ENCODE measurements at regions not wholly inside any gene's neighbourhood (a gene's known extent, or its start where the extent isn't known, plus 50 kb on each side); places are given as distances from the start of the nearest gene placed in this dataset.

GRCh38 chr12:30135776-30136175 lies 352.0 kb upstream of the TMTC1 start:
- no peak for DNase-seq
- intact Hi-C loops (cut with DNase I; ENCODE audit: low total_unique reads): no loop called here
- no peak for TF ChIP-seq CTCF (IDR thresholded peaks at IDR 0.05)
- TF ChIP-seq POLR2A (IDR thresholded peaks at IDR 0.05): no peak
- Histone ChIP-seq H3K36me3 (ENCODE audit: low read depth, missing control alignments) (no peaks in the 10 kb centered on the region), H3K9me3 (no peaks in the 10 kb centered on the region), H3K27me3 (no peaks in the 10 kb centered on the region), H3K4me1 (no peaks in the 10 kb centered on the region), H3K4me3 (no peak overlapping the region), H3K27ac (no peak overlapping the region)
- 55 to 60% methylated on average over 2 of the region's 2 CpGs for WGBS, 2 donors

GRCh38 chr12:30134229-30134628 lies 350.5 kb upstream of the TMTC1 start:
- intact Hi-C loops (cut with DNase I; ENCODE audit: low total_unique reads): no loop called here
- Histone ChIP-seq H3K27me3 (no peaks in the 10 kb centered on the region), H3K4me1 (no peaks in the 10 kb centered on the region), H3K9me3 (no peaks in the 10 kb centered on the region), H3K36me3 (ENCODE audit: low read depth, missing control alignments) (no peaks in the 10 kb centered on the region), H3K4me3 (no peak overlapping the region), H3K27ac (no peak overlapping the region)
- TF ChIP-seq POLR2A (IDR thresholded peaks at IDR 0.05) (no peak), CTCF (IDR thresholded peaks at IDR 0.05) (no peak)
- DNase-seq: no peak
- WGBS, 2 donors: 78 to 79% methylated on average over 8 of the region's 8 CpGs

GRCh38 chr12:30126944-30127343 lies 343.2 kb upstream of the TMTC1 start:
- Histone ChIP-seq H3K36me3 (ENCODE audit: low read depth, missing control alignments) (no peaks in the 10 kb centered on the region), H3K27me3 (no peaks in the 10 kb centered on the region), H3K4me3 (no peak overlapping the region), H3K27ac (no peak overlapping the region), H3K9me3 (no peaks in the 10 kb centered on the region), H3K4me1 (no peaks in the 10 kb centered on the region)
- DNase-seq: no peak
- intact Hi-C loops (cut with DNase I; ENCODE audit: low total_unique reads): no loop called here
- TF ChIP-seq POLR2A (IDR thresholded peaks at IDR 0.05) (no peak), CTCF (IDR thresholded peaks at IDR 0.05) (no peak)
- WGBS, 2 donors: 73 to 76% methylated on average over 3 of the region's 3 CpGs

- intact Hi-C loops (cut with DNase I; ENCODE audit: low total_unique reads): no loop called here
- H3K4me1 ChIP-seq: no peaks in the 10 kb centered on the region
- 58 to 75% methylated on average over 1 of the region's 1 CpG for WGBS, 2 donors
- H3K9me3 ChIP-seq: no peaks in the 10 kb centered on the region
- no peak overlapping the region for H3K4me3 ChIP-seq
- no peak overlapping the region for H3K27ac ChIP-seq
- H3K36me3 ChIP-seq (ENCODE audit: low read depth, missing control alignments): no peaks in the 10 kb centered on the region
- no peak for TF ChIP-seq CTCF (IDR thresholded peaks at IDR 0.05)
- no peak for TF ChIP-seq POLR2A (IDR thresholded peaks at IDR 0.05)
- H3K27me3 ChIP-seq: no peaks in the 10 kb centered on the region
- DNase-seq: no peak
Observed at GRCh38 chr12:30120522-30120921, 336.8 kb upstream of the TMTC1 start.

- TF ChIP-seq POLR2A (IDR thresholded peaks at IDR 0.05) (no peak), CTCF (IDR thresholded peaks at IDR 0.05) (no peak)
- no peaks in the 10 kb centered on the region for H3K4me1 ChIP-seq
- no peak overlapping the region for H3K4me3 ChIP-seq
- no peaks in the 10 kb centered on the region for H3K36me3 ChIP-seq (ENCODE audit: low read depth, missing control alignments)
- no peak for DNase-seq
- intact Hi-C loops (cut with DNase I; ENCODE audit: low total_unique reads): no loop called here
- no peak overlapping the region for H3K27ac ChIP-seq
- no peaks in the 10 kb centered on the region for H3K9me3 ChIP-seq
- 69 to 86% methylated on average over 2 of the region's 2 CpGs for WGBS, 2 donors
- no peaks in the 10 kb centered on the region for H3K27me3 ChIP-seq
Observed at GRCh38 chr12:30117483-30117882, 333.7 kb upstream of the TMTC1 start.

All from testis (tissue), 2 donors.